NCI-H524 treated with DMSO at 0.1 percent for 48 hours (cell line): ENCODE measurements at regions not wholly inside any gene's neighbourhood (a gene's known extent, or its start where the extent isn't known, plus 50 kb on each side); places are given as distances from the start of the nearest gene placed in this dataset.
"Not testable (repeated sequence)": the region's sequence is repeated elsewhere in the genome, so short reads cannot be mapped to it uniquely, and the experiment has no call there.

Experiments used
- DNase-seq: peaks from one replicate; lab custom pipeline; 2025; lab: John Stamatoyannopoulos, UW

GRCh38 chr6:144768551-144769075 lies 483.5 kb downstream of the UTRN start:
- no peak for DNase-seq

- no peak for DNase-seq
These were observed 484.0 kb downstream of the UTRN start for GRCh38 chr6:144769142-144769541.

- DNase-seq = no peak
These were observed 491.1 kb downstream of the UTRN start for GRCh38 chr6:144776031-144776819.

GRCh38 chr6:144777249-144777648 lies 492.1 kb downstream of the UTRN start:
- no peak for DNase-seq

GRCh38 chr6:144778056-144778455 lies 492.9 kb downstream of the UTRN start:
- no peak for DNase-seq

GRCh38 chr6:144778773-144779492 lies 493.8 kb downstream of the UTRN start:
- DNase-seq = no peak

GRCh38 chr6:144781836-144782235 lies 496.7 kb downstream of the UTRN start:
- DNase-seq = no peak

GRCh38 chr6:144782634-144783033 lies 497.5 kb downstream of the UTRN start:
- DNase-seq = no peak

GRCh38 chr6:144785056-144785455 lies 499.9 kb downstream of the UTRN start:
- no peak for DNase-seq

- DNase-seq = no peak
These were observed 501.7 kb downstream of the UTRN start for GRCh38 chr6:144786825-144787224.

- no peak for DNase-seq
These were observed 508.6 kb downstream of the UTRN start for GRCh38 chr6:144793744-144794143.

GRCh38 chr6:144795022-144795421 lies 509.9 kb downstream of the UTRN start:
- DNase-seq = not testable (repeated sequence)

- DNase-seq = no peak
These were observed 510.9 kb downstream of the UTRN start for GRCh38 chr6:144796070-144796469.

GRCh38 chr6:144797881-144798589 lies 512.9 kb downstream of the UTRN start:
- no peak for DNase-seq

- no peak for DNase-seq
These were observed 519.2 kb downstream of the UTRN start for GRCh38 chr6:144804246-144804790.

- DNase-seq = no peak
These were observed 519.9 kb downstream of the UTRN start for GRCh38 chr6:144805049-144805448.

GRCh38 chr6:144806222-144806621 lies 521.1 kb downstream of the UTRN start:
- DNase-seq = no peak

- no peak for DNase-seq
These were observed 524.0 kb downstream of the UTRN start for GRCh38 chr6:144809120-144809519.

- no peak for DNase-seq
These were observed 524.8 kb downstream of the UTRN start for GRCh38 chr6:144809969-144810368.

- DNase-seq = no peak
These were observed 526.0 kb downstream of the UTRN start for GRCh38 chr6:144811140-144811539.

- DNase-seq = no peak
These were observed 531.8 kb downstream of the UTRN start for GRCh38 chr6:144816936-144817335.

GRCh38 chr6:144820270-144820669 lies 535.1 kb downstream of the UTRN start:
- no peak for DNase-seq
